Esophagus muscularis mucosa (tissue), 3 donors: ENCODE measurements at regions not wholly inside any gene's neighbourhood (a gene's known extent, or its start where the extent isn't known, plus 50 kb on each side); places are given as distances from the start of the nearest gene placed in this dataset.
"Not testable (repeated sequence)": the region's sequence is repeated elsewhere in the genome, so short reads cannot be mapped to it uniquely, and the experiment has no call there.

Experiments
- POLR2A ChIP-seq: fragments of 450-650 bp; IDR thresholded peaks from one replicate; pipeline ENCODE4 v1.6.1; 2017; ENCODE audit warnings: antibody characterized with exemption, moderate library complexity, mild to moderate bottlenecking, low read depth
- POLR2AphosphoS5 ChIP-seq, 2 donors: sonication (generic); formaldehyde crosslinking; IDR thresholded peaks; one replicate each; pipeline ENCODE4 v1.6.1; 2017; ENCODE audit warnings: antibody characterized with exemption in 2 of 2
- TF ChIP-seq, protein P1 (sequence below), 3 experiments: fragments of 200-600 bp in 2 of 3; fragments of 450-650 bp in 1 of 3; sonication (generic) in 2 of 3; IDR thresholded peaks; one replicate each; pipeline ENCODE4 v1.5.1; 2017 to 2019; ENCODE audit warnings: antibody characterized with exemption in 3 of 3, mild to moderate bottlenecking in 2 of 3, moderate library complexity in 1 of 3

DNA sequence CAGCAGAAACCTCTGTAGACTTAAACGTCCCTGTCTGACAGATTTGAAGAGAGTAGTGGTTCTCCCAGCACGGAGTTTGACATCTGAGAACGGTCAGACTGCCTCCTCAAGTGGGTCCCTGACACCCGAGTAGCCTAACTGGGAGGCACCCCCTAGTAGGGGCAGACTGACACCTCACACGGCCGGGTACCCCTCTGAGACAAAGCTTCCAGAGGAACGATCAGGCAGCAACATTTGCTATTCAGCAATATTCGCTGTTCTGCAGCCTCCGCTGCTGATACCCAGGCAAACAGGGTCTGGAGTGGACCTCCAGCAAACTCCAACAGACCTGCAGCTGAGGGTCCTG, 61.5 kb upstream of the ATP2C1 start:
- TF ChIP-seq, protein P1, sequence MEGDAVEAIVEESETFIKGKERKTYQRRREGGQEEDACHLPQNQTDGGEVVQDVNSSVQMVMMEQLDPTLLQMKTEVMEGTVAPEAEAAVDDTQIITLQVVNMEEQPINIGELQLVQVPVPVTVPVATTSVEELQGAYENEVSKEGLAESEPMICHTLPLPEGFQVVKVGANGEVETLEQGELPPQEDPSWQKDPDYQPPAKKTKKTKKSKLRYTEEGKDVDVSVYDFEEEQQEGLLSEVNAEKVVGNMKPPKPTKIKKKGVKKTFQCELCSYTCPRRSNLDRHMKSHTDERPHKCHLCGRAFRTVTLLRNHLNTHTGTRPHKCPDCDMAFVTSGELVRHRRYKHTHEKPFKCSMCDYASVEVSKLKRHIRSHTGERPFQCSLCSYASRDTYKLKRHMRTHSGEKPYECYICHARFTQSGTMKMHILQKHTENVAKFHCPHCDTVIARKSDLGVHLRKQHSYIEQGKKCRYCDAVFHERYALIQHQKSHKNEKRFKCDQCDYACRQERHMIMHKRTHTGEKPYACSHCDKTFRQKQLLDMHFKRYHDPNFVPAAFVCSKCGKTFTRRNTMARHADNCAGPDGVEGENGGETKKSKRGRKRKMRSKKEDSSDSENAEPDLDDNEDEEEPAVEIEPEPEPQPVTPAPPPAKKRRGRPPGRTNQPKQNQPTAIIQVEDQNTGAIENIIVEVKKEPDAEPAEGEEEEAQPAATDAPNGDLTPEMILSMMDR (IDR thresholded peaks at IDR 0.05): not testable (repeated sequence)
- not testable (repeated sequence) for TF ChIP-seq POLR2AphosphoS5 (IDR thresholded peaks at IDR 0.05); POLR2A
